ENCODE measurements at regions not wholly inside any gene's neighbourhood (a gene's known extent, or its start where the extent isn't known, plus 50 kb on each side); places are given as distances from the start of the nearest gene placed in this dataset.

DNA sequence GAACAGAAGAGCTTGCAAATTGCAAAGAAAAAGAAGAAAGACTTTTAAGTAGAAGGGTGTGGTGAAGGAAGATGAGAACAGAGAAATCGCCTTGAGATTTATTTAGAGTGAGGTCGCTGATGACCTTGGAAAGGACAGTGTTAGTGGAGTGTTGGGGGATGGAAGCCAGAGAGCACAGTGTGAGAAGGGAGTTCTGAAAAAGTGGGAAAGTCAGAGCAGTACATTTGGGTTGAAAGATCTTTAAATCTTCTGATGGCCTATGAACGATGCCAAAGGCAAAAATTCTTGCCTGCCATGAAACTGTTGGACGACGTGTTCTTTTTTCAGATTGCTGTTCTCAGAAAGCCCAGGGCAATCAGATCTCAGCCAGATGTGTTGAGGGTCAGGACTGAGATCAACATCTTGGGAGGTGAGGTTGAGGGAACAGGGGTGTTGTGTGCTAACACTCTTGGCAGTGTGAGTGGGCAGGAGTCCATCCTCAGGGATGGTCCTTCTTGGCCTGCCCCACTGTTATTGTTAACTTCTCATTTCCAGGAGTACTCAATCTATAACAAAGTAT lies 330.1 kb downstream of the MAP2K6 start:
- Histone ChIP-seq H3K9me3 (ENCODE audit: insufficient read depth, low read depth, low read length) (no peaks in the 10 kb centered on the region), H3K4me3 (ENCODE audit: low read length) (no peak overlapping the region), H3K27me3 (ENCODE audit: insufficient read depth, low read length) (no peaks in the 10 kb centered on the region), H3K27ac (ENCODE audit: low read length) (no peak overlapping the region), H3K4me1 (ENCODE audit: insufficient read depth, low read length) (no peaks in the 10 kb centered on the region), H3K36me3 (ENCODE audit: insufficient read depth, low read depth, low read length) (no peaks in the 10 kb centered on the region), H3K9ac (ENCODE audit: low read depth, low read length) (no peak overlapping the region)

DNA sequence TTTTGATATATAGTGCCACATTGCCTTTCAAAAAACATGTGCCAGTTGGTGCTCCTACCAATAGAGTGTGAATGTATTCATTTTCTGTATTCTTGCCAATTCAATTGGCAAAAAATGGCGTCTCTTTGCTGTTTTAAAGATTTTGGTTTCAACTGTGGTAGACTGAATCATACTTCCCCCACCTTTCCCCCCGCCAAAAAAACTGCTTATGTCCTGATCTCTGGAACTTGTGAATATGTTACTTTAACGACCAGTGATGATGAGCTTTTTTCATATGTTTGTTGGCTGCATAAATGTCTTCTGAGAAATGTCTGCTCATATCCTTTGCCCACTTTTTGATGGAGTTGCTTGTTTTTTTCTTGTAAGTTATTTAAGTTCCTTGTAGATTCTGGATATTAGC lies 325.1 kb upstream of the KCNJ16 start:
- Histone ChIP-seq H3K36me3 (ENCODE audit: insufficient read depth, low read depth, low read length) (no peaks in the 10 kb centered on the region), H3K4me3 (ENCODE audit: low read length) (no peak overlapping the region), H3K27ac (ENCODE audit: low read length) (no peak overlapping the region), H3K27me3 (ENCODE audit: insufficient read depth, low read length) (no peaks in the 10 kb centered on the region), H3K9ac (ENCODE audit: low read depth, low read length) (no peak overlapping the region), H3K4me1 (ENCODE audit: insufficient read depth, low read length) (no peaks in the 10 kb centered on the region), H3K9me3 (ENCODE audit: insufficient read depth, low read depth, low read length) (no peaks in the 10 kb centered on the region)

DNA sequence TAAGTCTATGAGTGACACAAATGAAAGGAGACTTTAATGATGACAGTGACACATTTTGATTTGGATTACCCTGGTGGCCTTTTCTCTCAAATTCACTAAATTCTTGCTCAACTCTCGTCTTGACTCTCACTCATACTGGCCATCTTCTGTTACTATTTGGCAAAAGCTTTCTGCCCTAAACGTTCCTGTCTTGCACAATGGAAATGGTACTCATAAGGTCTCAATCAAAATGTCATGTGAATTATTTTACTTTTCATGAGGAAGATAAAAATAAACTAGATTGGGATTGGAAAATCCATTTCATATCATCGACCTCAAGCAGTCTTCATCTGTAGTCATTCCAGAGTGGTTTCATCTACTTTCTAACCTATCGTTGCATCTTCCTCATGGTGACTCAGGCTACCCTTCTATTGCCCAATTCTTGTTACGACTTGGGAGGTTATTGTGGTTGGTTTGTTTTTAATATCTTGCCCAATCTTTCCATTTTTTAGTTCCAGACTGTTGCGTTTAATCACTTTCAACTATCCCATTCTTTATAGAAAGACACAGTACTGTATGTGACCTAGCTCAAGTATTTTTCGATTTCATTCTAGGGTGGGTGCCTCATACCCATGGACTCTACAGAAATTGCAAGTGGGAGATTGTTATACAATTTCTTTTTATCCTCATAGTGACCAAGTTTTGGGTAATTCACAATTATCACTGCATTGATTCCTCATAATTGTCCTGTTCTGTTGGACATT lies 317.2 kb upstream of the KCNJ16 start:
- peaks cover 4% of the 10 kb centered on the region; the same call in 1 of the 2 replicates for H3K4me1 ChIP-seq (ENCODE audit: insufficient read depth, low read length)
- H3K9me3 ChIP-seq (ENCODE audit: insufficient read depth, low read depth, low read length): no peaks in the 10 kb centered on the region
- H3K4me3 ChIP-seq (ENCODE audit: low read length): no peak overlapping the region
- H3K9ac ChIP-seq (ENCODE audit: low read depth, low read length): no peak overlapping the region
- H3K27me3 ChIP-seq (ENCODE audit: insufficient read depth, low read length): no peaks in the 10 kb centered on the region
- no peaks in the 10 kb centered on the region for H3K36me3 ChIP-seq (ENCODE audit: insufficient read depth, low read depth, low read length)
- no peak overlapping the region for H3K27ac ChIP-seq (ENCODE audit: low read length)

- no peak overlapping the region for H3K27ac ChIP-seq (ENCODE audit: low read length)
- H3K4me3 ChIP-seq (ENCODE audit: low read length): no peak overlapping the region
- peaks cover 4% of the 10 kb centered on the region for H3K4me1 ChIP-seq (ENCODE audit: insufficient read depth, low read length)
- no peaks in the 10 kb centered on the region for H3K9me3 ChIP-seq (ENCODE audit: insufficient read depth, low read depth, low read length)
- no peaks in the 10 kb centered on the region for H3K36me3 ChIP-seq (ENCODE audit: insufficient read depth, low read depth, low read length)
- H3K27me3 ChIP-seq (ENCODE audit: insufficient read depth, low read length): no peaks in the 10 kb centered on the region
- H3K9ac ChIP-seq (ENCODE audit: low read depth, low read length): no peak overlapping the region
Measured at GRCh38 chr17:69760562-69760961, 314.5 kb upstream of the KCNJ16 start.

- Histone ChIP-seq H3K27me3 (ENCODE audit: insufficient read depth, low read length) (no peaks in the 10 kb centered on the region), H3K9ac (ENCODE audit: low read depth, low read length) (no peak overlapping the region), H3K4me3 (ENCODE audit: low read length) (no peak overlapping the region), H3K36me3 (ENCODE audit: insufficient read depth, low read depth, low read length) (no peaks in the 10 kb centered on the region), H3K4me1 (ENCODE audit: insufficient read depth, low read length) (peaks cover 4% of the 10 kb centered on the region), H3K27ac (ENCODE audit: low read length) (no peak overlapping the region), H3K9me3 (ENCODE audit: insufficient read depth, low read depth, low read length) (no peaks in the 10 kb centered on the region)
Measured at GRCh38 chr17:69761011-69761410, 314.0 kb upstream of the KCNJ16 start.

- Histone ChIP-seq H3K4me3 (ENCODE audit: low read length) (no peak overlapping the region), H3K27ac (ENCODE audit: low read length) (no peak overlapping the region), H3K27me3 (ENCODE audit: insufficient read depth, low read length) (no peaks in the 10 kb centered on the region), H3K9me3 (ENCODE audit: insufficient read depth, low read depth, low read length) (no peaks in the 10 kb centered on the region), H3K4me1 (ENCODE audit: insufficient read depth, low read length) (peaks cover 4% of the 10 kb centered on the region), H3K9ac (ENCODE audit: low read depth, low read length) (no peak overlapping the region), H3K36me3 (ENCODE audit: insufficient read depth, low read depth, low read length) (no peaks in the 10 kb centered on the region)
Measured at GRCh38 chr17:69761767-69762321, 313.2 kb upstream of the KCNJ16 start.

DNA sequence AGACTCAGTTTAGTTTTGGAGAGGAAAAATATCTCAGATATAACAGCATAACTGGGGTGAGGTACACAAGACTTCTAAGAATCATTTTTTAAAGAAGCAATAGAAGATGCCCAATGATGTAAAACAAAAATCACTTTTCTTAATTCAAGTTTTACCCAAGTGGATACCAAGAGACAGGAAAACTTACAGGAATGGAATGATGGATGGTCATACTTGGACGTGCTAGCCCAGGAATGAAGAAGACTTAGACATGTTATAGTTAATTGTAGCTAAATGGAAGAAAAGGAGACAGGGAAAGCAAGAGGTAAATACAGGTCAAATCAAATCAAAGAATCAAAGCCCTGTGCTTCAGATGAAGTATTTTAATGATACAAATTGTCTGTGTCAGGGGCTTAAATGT lies 312.7 kb upstream of the KCNJ16 start:
- no peak overlapping the region for H3K9ac ChIP-seq (ENCODE audit: low read depth, low read length)
- H3K36me3 ChIP-seq (ENCODE audit: insufficient read depth, low read depth, low read length): no peaks in the 10 kb centered on the region
- peaks cover 4% of the 10 kb centered on the region for H3K4me1 ChIP-seq (ENCODE audit: insufficient read depth, low read length)
- H3K27ac ChIP-seq (ENCODE audit: low read length): no peak overlapping the region
- H3K4me3 ChIP-seq (ENCODE audit: low read length): no peak overlapping the region
- no peaks in the 10 kb centered on the region for H3K9me3 ChIP-seq (ENCODE audit: insufficient read depth, low read depth, low read length)
- H3K27me3 ChIP-seq (ENCODE audit: insufficient read depth, low read length): no peaks in the 10 kb centered on the region

GRCh38 chr17:69762766-69763165 lies 312.3 kb upstream of the KCNJ16 start:
- no peak overlapping the region for H3K9ac ChIP-seq (ENCODE audit: low read depth, low read length)
- no peak overlapping the region for H3K27ac ChIP-seq (ENCODE audit: low read length)
- H3K4me1 ChIP-seq (ENCODE audit: insufficient read depth, low read length): peaks cover 4% of the 10 kb centered on the region
- no peak overlapping the region for H3K4me3 ChIP-seq (ENCODE audit: low read length)
- no peaks in the 10 kb centered on the region for H3K9me3 ChIP-seq (ENCODE audit: insufficient read depth, low read depth, low read length)
- H3K27me3 ChIP-seq (ENCODE audit: insufficient read depth, low read length): no peaks in the 10 kb centered on the region
- no peaks in the 10 kb centered on the region for H3K36me3 ChIP-seq (ENCODE audit: insufficient read depth, low read depth, low read length)

- H3K36me3 ChIP-seq (ENCODE audit: insufficient read depth, low read depth, low read length): no peaks in the 10 kb centered on the region
- no peaks in the 10 kb centered on the region for H3K27me3 ChIP-seq (ENCODE audit: insufficient read depth, low read length)
- H3K27ac ChIP-seq (ENCODE audit: low read length): no peak overlapping the region
- no peak overlapping the region for H3K9ac ChIP-seq (ENCODE audit: low read depth, low read length)
- peaks cover 4% of the 10 kb centered on the region for H3K4me1 ChIP-seq (ENCODE audit: insufficient read depth, low read length)
- H3K4me3 ChIP-seq (ENCODE audit: low read length): no peak overlapping the region
- H3K9me3 ChIP-seq (ENCODE audit: insufficient read depth, low read depth, low read length): no peaks in the 10 kb centered on the region
Measured at GRCh38 chr17:69763503-69763902, 311.5 kb upstream of the KCNJ16 start.

GRCh38 chr17:69764146-69764545 lies 310.9 kb upstream of the KCNJ16 start:
- H3K27me3 ChIP-seq (ENCODE audit: insufficient read depth, low read length): no peaks in the 10 kb centered on the region
- no peaks in the 10 kb centered on the region for H3K9me3 ChIP-seq (ENCODE audit: insufficient read depth, low read depth, low read length)
- H3K4me1 ChIP-seq (ENCODE audit: insufficient read depth, low read length): peaks cover 4% of the 10 kb centered on the region
- H3K4me3 ChIP-seq (ENCODE audit: low read length): no peak overlapping the region
- no peak overlapping the region for H3K27ac ChIP-seq (ENCODE audit: low read length)
- H3K36me3 ChIP-seq (ENCODE audit: insufficient read depth, low read depth, low read length): no peaks in the 10 kb centered on the region
- no peak overlapping the region for H3K9ac ChIP-seq (ENCODE audit: low read depth, low read length)

DNA sequence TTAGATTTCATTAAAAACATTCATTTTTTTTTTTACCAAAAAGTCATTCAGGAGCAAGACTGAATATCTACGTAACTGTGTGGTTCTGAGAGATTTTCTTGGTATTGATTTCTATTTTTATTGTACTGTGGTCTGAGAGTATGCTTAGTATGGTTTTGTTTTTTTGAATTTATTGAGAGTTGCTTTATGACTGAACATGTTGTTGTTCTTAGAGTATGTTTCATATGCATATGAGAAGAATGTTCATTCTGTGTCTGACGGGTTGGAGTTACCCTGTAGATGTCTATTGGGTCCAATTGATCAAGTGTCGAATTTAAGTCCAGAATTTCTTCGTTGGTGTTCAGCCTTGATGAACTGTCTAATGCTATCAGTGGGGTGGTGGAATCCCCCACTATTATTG lies 306.0 kb upstream of the KCNJ16 start:
- Histone ChIP-seq H3K4me1 (ENCODE audit: insufficient read depth, low read length) (no peaks in the 10 kb centered on the region; the same call in 1 of the 2 replicates), H3K27ac (ENCODE audit: low read length) (no peak overlapping the region), H3K27me3 (ENCODE audit: insufficient read depth, low read length) (no peaks in the 10 kb centered on the region), H3K9me3 (ENCODE audit: insufficient read depth, low read depth, low read length) (no peaks in the 10 kb centered on the region), H3K4me3 (ENCODE audit: low read length) (no peak overlapping the region), H3K9ac (ENCODE audit: low read depth, low read length) (no peak overlapping the region), H3K36me3 (ENCODE audit: insufficient read depth, low read depth, low read length) (no peaks in the 10 kb centered on the region)

DNA sequence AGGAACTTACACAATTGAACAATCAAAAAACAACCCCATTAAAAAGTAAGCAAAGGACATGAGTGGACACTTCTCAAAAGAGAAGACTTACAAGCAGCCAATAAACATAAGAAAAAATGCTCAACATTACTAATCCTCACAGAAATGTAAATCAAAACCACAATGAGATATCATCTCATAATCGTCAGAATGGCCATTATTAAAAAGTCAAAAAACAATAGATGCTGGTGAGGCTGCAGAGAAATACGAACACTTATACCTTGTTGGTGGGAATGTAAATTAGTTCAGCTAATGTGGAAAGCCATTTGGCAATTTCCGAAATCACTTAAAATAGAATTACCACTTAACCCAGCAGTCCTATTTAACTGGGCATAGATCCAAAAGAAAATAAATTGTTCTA lies 301.9 kb upstream of the KCNJ16 start:
- Histone ChIP-seq H3K27ac (ENCODE audit: low read length) (no peak overlapping the region), H3K4me3 (ENCODE audit: low read length) (no peak overlapping the region), H3K27me3 (ENCODE audit: insufficient read depth, low read length) (no peaks in the 10 kb centered on the region), H3K9me3 (ENCODE audit: insufficient read depth, low read depth, low read length) (no peaks in the 10 kb centered on the region), H3K4me1 (ENCODE audit: insufficient read depth, low read length) (no peaks in the 10 kb centered on the region), H3K36me3 (ENCODE audit: insufficient read depth, low read depth, low read length) (no peaks in the 10 kb centered on the region), H3K9ac (ENCODE audit: low read depth, low read length) (no peak overlapping the region)
